GM23338 (cell line): ENCODE measurements at regions not wholly inside any gene's neighbourhood (a gene's known extent, or its start where the extent isn't known, plus 50 kb on each side); places are given as distances from the start of the nearest gene placed in this dataset.

Experiments used
- ATAC-seq: fragments of 200-7000 bp; cut with Tn5 transposase; 3 replicates; pipeline ENCODE4 v1.9.1; 2020
- DNase-seq: peaks from one replicate; pipeline ENCODE4 v3.0.0-alpha.2; 2015; ENCODE audit warnings: low spot score
- H2AFZ ChIP-seq: fragments of 200-600 bp; sonication (generic); 2 replicates; pipeline ENCODE4 v1.8.0; 2016; ENCODE audit warnings: antibody characterized with exemption, mild to moderate bottlenecking, moderate library complexity
- H3F3A ChIP-seq: fragments of 200-600 bp; sonication (generic); replicated peaks from 2 replicates; pipeline ENCODE4 v1.8.0; 2017; ENCODE audit warnings: antibody characterized with exemption, mixed run types, low read depth
- H3K27ac ChIP-seq: fragments of 200-600 bp; sonication (generic); 2 replicates; pipeline ENCODE4 v1.6.1; 2016; ENCODE audit warnings: low read depth
- H3K27me3 ChIP-seq: fragments of 200-600 bp; sonication (generic); 2 replicates; pipeline ENCODE4 v1.8.0; 2016; ENCODE audit warnings: mild to moderate bottlenecking, mixed run types, moderate library complexity; ENCODE audit not compliant: insufficient read depth
- H3K36me3 ChIP-seq: fragments of 200-600 bp; sonication (generic); 2 replicates; pipeline ENCODE4 v1.8.0; 2016; ENCODE audit warnings: mild to moderate bottlenecking; ENCODE audit not compliant: insufficient read depth
- H3K4me1 ChIP-seq: fragments of 200-600 bp; sonication (generic); 2 replicates; pipeline ENCODE4 v1.8.0; 2016; ENCODE audit warnings: mild to moderate bottlenecking, moderate library complexity; ENCODE audit not compliant: insufficient read depth
- H3K4me2 ChIP-seq: fragments of 200-600 bp; sonication (generic); 2 replicates; pipeline ENCODE4 v1.7.1; 2017; ENCODE audit warnings: mixed run types
- H3K4me3 ChIP-seq: fragments of 200-600 bp; sonication (generic); 2 replicates; pipeline ENCODE4 v1.6.1; 2016; ENCODE audit warnings: mixed run types
- H3K79me2 ChIP-seq: fragments of 200-600 bp; sonication (generic); replicated peaks from 2 replicates; pipeline ENCODE4 v1.8.0; 2017; ENCODE audit warnings: mild to moderate bottlenecking; ENCODE audit not compliant: insufficient read depth
- H3K9me2 ChIP-seq: fragments of 200-600 bp; sonication (generic); 2 replicates; pipeline ENCODE4 v1.8.0; 2017; ENCODE audit not compliant: insufficient read depth
- H4K20me1 ChIP-seq: fragments of 200-600 bp; sonication (generic); replicated peaks from 2 replicates; pipeline ENCODE4 v1.8.0; 2017; ENCODE audit warnings: mild to moderate bottlenecking; ENCODE audit not compliant: insufficient read depth
- H3K27ac Mint-ChIP-seq: 2 replicates; pipeline ENCODE4 v1.8.0; 2020; ENCODE audit warnings: inconsistent platforms, mild to moderate bottlenecking, moderate library complexity, mixed read lengths
- H3K27me3 Mint-ChIP-seq: 3 replicates; pipeline ENCODE4 v1.8.0; 2022; ENCODE audit warnings: low read depth, mild to moderate bottlenecking, moderate library complexity, mixed read lengths, inconsistent platforms; ENCODE audit not compliant: insufficient read depth, poor library complexity
- H3K36me3 Mint-ChIP-seq: 3 replicates; pipeline ENCODE4 v1.8.0; 2021; ENCODE audit warnings: low read depth, mild to moderate bottlenecking, inconsistent platforms, moderate library complexity, mixed read lengths
- H3K4me1 Mint-ChIP-seq: 3 replicates; pipeline ENCODE4 v1.8.0; 2020; ENCODE audit warnings: mild to moderate bottlenecking, inconsistent platforms, mixed read lengths
- H3K4me3 Mint-ChIP-seq: 3 replicates; pipeline ENCODE4 v1.8.0; 2021; ENCODE audit warnings: moderate library complexity, mild to moderate bottlenecking, inconsistent platforms, mixed read lengths
- H3K9me3 Mint-ChIP-seq: 3 replicates; pipeline ENCODE4 v1.8.0; 2020; ENCODE audit warnings: moderate library complexity, mild to moderate bottlenecking, inconsistent platforms, mixed read lengths
- EZH2 ChIP-seq: fragments of 200-600 bp; sonication (generic); IDR thresholded peaks from one replicate; pipeline ENCODE4 v1.8.0; 2017; ENCODE audit warnings: antibody characterized with exemption, mild to moderate bottlenecking, low read depth; ENCODE audit not compliant: unreplicated experiment
- EZH2phosphoT487 ChIP-seq: fragments of 200-600 bp; sonication (generic); IDR thresholded peaks from one replicate; pipeline ENCODE4 v1.8.1; 2018; ENCODE audit warnings: antibody characterized with exemption; ENCODE audit not compliant: unreplicated experiment
- REST ChIP-seq: IDR thresholded peaks from one replicate; pipeline ENCODE4 v1.6.1; 2018; ENCODE audit warnings: antibody characterized with exemption; ENCODE audit not compliant: unreplicated experiment
- STAT1 ChIP-seq: IDR thresholded peaks from one replicate; pipeline ENCODE4 v1.6.1; 2016; ENCODE audit warnings: antibody characterized with exemption; ENCODE audit not compliant: unreplicated experiment
- ZNF114 ChIP-seq: fragments of 250-450 bp; sonication (Bioruptor Pico); IDR thresholded peaks from 2 replicates; pipeline ENCODE4 v1.5.0; 2020; ENCODE audit warnings: mild to moderate bottlenecking, moderate library complexity
- ZNF331 ChIP-seq: fragments of 250-450 bp; sonication (Bioruptor Pico); IDR thresholded peaks from 2 replicates; pipeline ENCODE4 v1.5.0; 2020; ENCODE audit warnings: low read depth, mild to moderate bottlenecking, moderate library complexity
- ZNF462 ChIP-seq: fragments of 250-450 bp; sonication (Bioruptor Pico); IDR thresholded peaks from 2 replicates; pipeline ENCODE4 v1.5.0; 2020; ENCODE audit warnings: mild to moderate bottlenecking, moderate library complexity

DNA sequence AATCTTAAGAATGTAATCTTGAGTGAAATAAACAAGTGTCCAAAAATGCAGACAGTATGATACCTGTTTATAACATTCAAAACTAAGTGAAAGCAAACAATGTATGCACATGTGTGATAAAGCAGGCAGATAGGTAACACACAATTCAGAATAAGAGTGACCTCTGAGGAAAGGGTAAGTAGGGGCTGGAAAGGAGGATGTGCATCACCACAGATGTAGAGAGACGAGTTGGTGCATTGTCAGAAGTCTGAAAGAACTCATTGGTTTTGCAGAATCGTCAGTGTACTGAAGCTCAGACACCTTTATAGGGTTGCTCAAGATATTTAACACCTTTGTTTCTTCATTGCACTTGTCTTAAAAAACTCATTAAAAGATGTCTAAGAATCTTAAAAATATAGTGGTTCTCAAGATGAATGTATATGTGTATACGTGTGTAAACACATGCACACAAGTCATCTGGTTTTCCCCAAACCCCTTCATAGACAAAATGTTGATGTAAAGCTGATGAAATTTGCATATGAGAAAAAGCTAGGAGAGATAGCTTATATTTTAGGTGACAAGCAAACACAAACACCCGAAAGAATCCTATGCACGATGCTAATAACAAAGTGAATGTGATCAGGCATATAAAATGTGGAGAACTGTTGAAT is 197.6 kb upstream of the MEF2C start (continued):
- TF ChIP-seq EZH2 (no peak), REST (no peak), ZNF331 (no peak)

DNA sequence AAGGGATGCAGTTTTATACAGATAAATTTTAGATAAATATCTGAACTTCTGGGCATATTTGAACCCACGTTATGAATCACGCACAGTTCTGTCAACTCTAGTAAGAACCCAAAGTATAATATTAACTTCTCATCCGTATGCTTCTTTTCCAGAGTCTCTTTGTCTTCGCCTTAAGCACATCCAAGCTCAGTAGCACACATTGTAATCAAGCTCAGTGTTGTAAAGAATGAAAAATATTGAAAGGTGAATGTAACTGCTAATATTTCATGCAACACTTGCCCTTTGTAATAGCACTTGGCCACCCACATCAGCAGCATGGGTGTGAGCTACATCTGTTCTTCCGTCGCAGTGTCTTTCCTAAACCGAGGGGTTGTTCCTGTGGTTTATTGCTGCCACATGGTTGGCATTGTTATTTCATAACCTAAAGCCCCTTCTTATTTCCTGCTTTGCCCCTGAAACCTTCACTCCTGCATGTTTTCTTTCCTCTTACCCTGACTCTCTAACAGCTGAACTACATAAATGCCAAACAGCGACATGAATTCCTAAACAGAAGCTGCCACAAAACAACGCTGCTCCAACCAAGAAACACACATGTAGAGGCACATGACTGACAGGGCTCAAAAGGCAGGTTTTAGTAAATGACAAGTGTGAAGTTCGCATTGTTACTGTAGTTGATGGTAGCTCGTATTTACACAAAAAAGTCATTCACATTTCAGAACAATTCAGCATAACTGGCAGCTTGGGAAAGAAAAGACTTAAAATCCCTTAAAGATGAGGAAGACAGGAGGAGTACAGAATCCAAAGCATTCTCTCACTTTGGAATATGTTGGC is 190.1 kb upstream of the MEF2C start:
- no peaks in the 10 kb centered on the region for H3K9me3 Mint-ChIP-seq
- Histone ChIP-seq H3K27ac (no peak overlapping the region), H4K20me1 (no peaks in the 10 kb centered on the region), H3K9me2 (no peaks in the 10 kb centered on the region), H3K36me3 (no peaks in the 10 kb centered on the region), H3K4me2 (no peak overlapping the region), H3K4me1 (no peaks in the 10 kb centered on the region), H3K79me2 (no peaks in the 10 kb centered on the region), H3F3A (no peaks in the 10 kb centered on the region), H3K4me3 (no peak overlapping the region), H3K27me3 (no peaks in the 10 kb centered on the region), H2AFZ (peak overlapping the region; percentile 53; the same call in 1 of the 2 replicates)
- ATAC-seq, result no peak
- H3K27ac Mint-ChIP-seq, result no peak overlapping the region
- no peak for TF ChIP-seq ZNF462 (CRISPR knock-in tag)
- no peak for TF ChIP-seq STAT1
- TF ChIP-seq ZNF114, result no peak
- TF ChIP-seq EZH2phosphoT487, result no peak
- H3K4me1 Mint-ChIP-seq, result 0 out of 3 replicates have a peak, but pooled peaks cover 2% of the 10 kb centered on the region
- no peak overlapping the region for H3K4me3 Mint-ChIP-seq
- DNase-seq, result no peak
- H3K27me3 Mint-ChIP-seq, result no peaks in the 10 kb centered on the region
- no peaks in the 10 kb centered on the region for H3K36me3 Mint-ChIP-seq
